ELR (cell line): ENCODE measurements at regions not wholly inside any gene's neighbourhood (a gene's known extent, or its start where the extent isn't known, plus 50 kb on each side); places are given as distances from the start of the nearest gene placed in this dataset.
"Not testable (repeated sequence)": the region's sequence is repeated elsewhere in the genome, so short reads cannot be mapped to it uniquely, and the experiment has no call there.

ENCODE experiments used
- DNase-seq: peaks from one replicate; pipeline ENCODE4 v3.0.0-alpha.2; 2015; ENCODE audit warnings: low read depth

DNA sequence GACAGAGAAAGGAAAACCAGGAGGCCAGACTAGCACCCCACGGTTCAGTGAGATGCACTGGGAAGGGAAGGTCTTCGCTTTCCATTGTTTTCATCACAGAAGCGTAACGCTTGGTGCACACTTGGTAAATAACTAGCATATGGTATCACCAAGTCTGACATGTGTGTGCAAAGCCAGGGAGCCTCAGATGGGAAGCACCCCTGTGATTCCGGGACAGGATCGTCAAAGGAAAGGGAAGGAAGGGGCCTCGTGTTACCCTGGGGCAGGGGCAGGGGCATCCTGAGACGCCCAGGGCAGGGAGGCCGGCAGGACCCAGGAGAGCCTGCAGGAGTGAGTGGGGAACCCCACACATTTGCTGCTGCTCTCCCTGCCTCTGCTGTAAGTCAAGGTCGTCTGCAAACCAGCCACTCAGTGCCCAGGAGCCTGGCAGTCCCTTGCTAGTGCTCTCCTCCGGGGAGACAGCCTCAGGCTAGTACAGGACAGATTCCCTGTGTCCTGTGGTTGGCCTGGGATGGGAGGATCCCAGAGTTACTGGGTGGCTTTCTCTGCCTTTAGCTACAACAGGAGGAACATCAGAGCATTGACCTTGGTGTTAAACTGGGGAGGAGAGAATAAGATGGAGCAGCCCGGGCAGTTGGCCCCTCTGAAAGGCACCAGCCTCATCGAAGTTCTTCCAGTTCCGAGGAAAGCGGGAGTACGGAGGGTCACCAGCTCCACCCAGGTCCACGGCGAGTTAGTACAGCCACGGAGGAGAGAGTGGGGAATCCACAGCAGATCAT is 192.5 kb downstream of the NDUFA10 start:
- DNase-seq, result no peak

DNA sequence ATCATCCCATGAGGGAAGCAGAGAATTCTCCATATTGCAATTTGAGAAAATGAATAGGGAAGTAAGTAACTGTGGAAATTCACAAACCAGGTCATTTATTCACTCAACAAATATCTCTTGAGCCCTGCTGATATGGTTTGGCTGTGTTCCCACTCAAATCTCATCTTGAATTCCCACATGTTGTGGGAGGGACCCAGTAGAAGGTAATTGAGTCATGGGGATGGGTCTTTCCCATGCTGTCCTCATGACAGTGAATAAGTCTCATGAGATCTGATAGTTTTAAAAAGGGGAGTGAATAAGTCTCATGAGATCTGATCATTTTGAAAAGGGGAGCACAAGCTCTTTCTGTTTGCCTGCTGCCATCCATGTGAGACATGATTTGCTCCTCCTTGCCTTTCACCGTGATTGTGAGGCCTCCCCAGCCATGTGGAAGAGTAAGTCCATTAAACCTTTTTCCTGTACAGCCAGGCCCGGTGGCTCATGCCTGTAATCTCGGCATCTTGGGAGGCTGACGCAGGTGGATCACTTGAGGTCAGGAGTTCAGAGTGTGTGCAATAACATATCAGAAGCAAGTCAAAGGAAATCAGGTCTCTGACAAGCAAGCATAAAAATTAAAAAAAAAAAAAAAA is 193.2 kb downstream of the NDUFA10 start:
- no peak for DNase-seq

DNA sequence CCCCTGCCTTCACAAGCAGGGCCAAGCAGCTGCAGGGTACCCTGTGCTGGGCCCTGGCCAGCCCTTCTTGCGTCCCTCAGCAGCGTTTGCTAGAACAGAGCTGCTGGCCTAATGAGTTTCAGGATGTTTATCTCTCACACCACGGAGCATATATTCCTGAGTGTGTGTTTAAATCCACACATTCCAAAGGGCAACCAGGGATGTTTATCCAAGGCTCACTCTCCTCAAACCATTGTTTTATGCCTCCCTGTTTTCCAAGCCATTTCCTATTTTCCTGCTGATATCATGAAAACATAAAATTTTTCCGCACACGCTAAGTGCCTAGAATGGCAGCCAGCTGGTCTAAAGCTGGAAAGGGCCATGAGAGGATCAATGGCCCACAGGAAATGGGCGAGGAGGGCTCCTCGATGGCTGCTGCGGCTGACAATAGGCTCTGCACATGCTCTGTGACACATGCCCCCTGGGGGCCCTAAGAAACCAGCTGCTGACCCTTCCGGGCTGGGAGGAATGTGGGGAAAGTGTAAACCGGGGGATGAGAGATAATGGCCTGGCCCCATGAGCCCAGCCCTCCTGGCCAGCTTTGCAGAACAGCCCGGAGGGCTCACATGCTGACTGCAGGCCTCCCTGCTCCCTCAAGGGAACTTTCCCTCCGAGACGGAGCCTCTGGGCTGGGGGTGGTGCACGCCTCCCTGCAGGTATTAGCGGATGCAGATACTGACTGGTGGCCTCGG is 194.0 kb downstream of the NDUFA10 start:
- no peak for DNase-seq

DNA sequence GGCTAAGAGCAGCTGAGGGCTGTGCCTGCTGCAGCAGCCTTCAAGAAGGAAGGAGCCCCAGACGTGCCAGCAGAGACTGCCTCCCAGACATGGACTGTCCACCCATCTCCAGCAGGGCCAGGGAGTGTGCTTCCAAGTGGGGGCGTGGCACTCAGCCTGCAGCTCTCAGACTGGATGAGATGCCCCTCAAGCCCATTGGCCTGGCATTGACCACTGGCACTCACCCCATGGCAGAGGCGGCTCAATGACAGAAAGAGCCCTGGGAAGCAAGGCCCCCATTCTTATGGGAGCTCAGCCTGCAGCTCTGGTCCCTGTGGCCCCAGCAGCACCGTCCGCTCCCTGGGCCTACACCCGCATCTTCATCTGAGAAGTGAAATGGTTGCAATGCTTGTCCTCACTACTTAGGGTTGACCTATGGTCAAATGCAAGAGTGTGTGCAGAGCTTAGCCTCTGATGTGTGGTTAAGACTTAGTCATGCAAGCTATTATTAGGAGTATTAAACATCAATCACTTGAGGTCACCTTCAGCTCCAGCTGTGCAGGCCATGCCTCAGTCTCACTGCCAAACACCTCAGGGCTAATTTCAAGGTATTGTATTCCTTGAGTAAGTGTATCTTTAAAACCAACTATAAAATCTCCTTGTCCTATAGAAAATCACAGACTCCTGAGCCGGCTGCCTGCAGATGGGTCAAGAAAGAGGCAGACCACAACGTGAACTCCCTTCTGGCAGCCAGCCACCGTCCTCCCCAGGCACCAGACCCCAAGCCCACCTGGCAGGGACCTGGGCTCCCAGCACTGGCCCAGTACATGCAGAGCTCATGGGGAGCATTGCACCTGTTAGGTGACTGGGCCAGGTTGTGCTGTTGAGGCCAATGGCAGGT is 194.8 kb downstream of the NDUFA10 start:
- no peak for DNase-seq

DNA sequence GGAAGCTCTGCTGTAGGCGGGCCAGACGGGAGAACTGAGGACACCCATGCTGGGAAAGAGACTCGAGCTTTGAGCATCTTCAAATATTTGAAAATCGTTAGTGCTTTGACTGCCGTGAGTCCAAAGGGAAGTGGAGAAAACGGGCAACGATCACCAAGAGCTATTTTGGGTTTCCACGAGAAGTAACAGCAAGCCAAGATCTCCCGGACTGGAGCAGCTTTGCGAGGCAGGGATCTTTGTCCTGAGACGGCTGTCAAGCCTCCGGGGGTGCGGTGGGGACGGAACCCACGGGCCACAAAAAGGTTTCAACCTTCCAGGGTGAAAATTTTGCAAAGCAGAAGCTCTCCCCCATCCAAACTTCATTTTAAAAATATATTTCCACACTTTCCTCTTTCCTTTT is 195.8 kb downstream of the NDUFA10 start:
- no peak for DNase-seq

DNA sequence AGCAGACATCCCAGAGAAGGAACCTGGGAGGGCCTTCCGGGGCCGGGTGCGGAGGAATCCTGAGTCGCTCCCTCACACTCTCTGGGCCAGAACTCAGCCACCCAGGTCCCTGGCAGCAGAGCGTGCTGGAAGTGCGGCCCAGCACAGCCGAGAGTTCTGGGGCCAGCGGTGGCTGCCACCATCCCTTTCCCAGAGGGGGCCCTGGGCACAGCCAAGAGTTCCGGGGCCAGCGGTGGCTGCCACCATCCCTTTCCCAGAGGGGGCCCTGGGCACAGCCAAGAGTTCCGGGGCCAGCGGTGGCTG is 196.2 kb downstream of the NDUFA10 start:
- DNase-seq, result not testable (repeated sequence)

DNA sequence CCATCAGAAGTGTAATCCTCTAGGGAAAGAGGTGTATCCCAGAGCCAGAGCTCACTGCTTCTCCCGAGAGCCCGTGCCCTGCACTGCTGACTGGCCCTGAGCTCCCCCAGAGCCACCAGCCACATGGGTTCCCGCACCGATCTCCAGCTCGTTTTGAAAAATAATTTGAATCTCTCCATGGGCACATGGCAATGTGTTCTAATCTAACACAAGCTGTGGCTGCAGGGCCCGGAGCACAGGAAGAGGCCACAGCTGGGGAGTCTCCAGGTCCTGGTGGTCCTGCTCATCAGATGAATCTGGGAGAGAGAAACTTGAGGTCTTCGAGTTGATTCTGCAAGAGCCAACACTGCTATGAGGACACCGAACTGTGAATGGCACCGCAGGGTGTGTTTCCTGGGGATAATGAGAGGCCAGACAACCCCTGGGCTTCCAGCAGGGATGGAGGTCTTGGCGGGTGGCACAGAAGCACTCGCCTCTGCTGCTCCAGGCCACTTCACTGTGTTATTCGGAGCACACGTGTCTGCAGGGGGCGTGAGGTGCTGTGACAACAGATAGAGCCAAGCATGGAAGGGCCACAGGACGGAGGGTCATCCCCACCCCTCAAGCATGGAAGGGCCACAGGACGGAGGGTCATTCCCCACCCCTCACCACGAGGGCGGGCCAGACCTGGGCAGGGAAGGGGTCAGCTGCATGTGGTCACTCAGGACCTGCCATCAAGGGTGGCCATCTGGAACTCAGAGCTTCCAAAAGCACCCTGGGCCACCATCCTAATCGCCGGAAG is 196.8 kb downstream of the NDUFA10 start:
- DNase-seq, result no peak

DNA sequence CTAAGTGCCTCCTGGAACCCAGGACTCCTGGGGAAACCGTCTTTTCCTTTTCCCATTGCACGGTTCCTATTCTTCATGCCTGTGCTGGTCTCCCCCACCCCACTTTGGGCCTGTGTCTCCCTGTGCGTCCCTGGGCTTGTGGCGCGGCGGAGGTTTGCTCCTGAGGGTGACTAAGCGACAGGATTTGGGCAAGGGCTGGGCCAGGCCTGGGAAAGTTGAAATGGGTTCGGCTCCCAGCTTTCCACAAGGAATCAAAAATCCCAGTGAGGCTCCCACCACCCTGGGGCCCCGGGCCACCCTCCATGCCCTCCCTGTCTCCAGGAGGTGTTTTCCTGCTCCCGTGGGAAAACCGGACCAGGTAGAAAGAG is 197.6 kb downstream of the NDUFA10 start:
- no peak for DNase-seq

DNA sequence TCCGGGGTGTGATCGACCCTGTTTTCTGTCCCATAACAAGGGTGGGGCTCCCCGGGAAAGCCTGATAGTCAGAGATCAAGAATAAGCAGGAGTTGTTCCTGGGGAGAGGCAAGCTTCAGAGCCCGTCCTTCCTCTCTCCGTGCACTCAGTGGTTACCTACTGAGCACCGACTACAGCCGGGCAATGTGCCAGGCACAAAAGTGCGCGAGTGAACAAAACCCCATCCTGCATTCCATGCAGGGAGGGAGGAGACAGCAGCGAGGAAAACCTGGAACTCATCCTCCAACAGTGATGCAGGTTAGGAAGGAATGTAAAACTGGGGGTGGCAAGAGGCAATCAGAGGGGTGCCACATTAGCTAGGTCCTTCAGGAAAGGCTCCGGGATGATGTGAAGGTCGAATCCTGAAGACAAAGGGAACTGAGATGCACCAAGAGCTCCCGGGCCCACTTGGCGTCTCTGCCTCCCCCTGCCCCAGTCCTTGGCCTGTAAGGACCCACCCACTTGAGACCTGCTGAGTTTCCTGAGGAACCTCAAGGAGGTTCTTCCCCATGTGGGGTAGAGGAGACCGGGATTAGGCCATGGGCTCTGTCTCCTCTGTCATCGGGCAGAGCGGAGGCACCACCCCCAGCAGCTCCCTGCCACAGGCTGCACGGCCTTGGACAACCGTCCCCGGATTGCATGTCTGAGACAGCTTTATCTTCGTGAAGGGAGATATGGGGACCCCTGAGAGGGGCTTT is 198.2 kb downstream of the NDUFA10 start:
- DNase-seq, result no peak

DNA sequence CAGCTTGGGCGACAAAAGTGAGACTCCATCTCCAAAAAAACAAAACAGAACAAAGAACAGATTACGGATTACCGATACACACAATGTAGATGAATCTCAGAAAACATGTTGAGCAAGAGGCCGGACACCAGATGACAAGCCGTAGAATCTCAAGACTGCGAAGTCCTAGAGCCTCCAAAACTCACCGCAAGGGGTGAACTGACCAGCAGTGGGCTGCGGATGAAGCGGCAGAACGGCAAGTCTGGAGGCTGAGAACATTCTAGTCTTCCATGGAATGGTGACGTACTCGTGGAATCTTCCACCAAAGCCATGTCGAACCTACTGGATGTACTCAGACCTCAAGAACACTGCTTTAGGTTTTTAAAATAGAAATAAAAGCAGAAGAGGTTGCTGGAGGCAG is 198.8 kb downstream of the NDUFA10 start:
- DNase-seq, result no peak

DNA sequence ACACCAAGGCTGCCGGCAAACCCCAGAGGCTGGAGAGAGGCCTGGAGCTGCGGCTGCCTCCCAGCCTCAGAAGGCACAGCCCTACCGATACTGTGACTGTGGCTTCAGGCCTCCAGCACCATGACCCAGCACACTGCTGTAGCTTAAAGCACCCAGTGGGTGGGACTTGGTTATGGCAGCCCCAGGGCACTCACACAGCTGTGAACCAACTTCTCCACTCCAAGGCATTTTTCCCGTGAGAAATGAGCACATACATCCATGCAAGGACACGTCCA is 199.5 kb downstream of the NDUFA10 start:
- no peak for DNase-seq

DNA sequence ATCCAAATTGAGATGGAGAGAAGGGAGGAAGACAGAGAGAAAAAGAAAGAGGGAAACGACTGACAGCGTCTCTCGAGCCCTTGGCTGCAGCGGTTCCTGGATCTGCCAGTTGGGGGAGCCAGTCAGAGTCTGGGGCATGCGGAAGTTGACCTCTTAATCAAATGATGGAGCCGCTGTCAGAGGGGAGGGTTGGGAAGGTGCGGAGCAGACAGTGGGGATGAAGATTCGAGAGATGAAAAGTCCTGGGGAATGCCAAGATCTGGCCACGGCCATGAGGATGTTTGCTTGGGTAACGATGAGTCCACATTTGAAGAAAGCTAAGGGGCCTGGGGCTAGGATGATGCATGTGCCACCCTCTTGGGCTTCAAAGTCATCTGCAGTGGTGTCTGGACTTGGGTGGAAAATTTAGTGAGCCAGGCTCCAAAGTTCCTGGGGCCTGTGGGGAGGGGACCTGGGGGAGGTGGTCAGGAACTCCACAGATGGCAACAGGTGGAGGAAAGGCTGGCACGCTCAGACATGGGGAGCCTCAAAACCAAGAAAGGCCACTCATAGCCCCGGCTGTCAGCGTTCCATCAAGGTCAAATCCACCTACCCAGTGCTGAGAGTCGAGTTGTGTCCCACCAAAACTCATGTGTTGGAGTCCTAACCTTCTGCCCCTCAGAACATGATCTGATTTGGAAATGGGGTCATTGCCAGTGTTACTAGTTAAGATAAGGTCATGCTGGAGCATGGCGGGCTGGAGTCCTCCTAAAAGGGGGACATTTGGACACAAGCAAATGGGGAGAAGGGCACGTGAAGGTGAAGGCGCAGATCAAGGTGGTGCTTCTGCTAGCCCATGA is 200.1 kb downstream of the NDUFA10 start:
- DNase-seq, result no peak

DNA sequence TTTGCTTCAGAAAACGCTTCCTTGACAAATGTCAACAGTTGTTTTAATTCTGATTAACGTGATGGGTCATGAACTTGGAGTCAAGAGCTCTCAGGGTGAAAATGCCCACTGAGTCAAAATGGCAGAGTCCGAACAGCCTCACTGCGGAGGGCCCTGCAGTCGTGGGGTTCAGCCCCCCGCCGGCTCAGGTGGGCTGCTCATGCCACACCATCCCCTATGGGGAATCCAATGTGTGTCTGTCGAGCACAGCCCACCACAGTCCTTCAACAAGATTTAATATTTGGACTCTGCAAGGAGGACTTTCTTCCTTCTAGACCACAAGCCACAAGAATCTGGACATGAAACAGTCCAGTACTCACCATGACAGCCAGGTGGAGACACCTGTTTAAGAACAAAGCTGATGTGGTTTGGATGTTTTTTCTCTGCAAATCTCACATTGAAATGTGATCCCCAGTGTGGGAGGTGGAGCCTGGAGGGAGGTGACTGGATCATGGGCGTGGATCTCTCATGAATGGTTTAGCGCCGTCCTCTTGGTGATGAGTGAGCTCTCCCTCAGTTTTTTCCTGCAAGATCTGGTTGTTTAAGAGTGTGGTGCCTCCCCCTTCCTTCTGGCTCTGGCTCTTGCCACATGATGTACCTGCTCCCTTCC is 201.0 kb downstream of the NDUFA10 start:
- peak; percentile 15 for DNase-seq

DNA sequence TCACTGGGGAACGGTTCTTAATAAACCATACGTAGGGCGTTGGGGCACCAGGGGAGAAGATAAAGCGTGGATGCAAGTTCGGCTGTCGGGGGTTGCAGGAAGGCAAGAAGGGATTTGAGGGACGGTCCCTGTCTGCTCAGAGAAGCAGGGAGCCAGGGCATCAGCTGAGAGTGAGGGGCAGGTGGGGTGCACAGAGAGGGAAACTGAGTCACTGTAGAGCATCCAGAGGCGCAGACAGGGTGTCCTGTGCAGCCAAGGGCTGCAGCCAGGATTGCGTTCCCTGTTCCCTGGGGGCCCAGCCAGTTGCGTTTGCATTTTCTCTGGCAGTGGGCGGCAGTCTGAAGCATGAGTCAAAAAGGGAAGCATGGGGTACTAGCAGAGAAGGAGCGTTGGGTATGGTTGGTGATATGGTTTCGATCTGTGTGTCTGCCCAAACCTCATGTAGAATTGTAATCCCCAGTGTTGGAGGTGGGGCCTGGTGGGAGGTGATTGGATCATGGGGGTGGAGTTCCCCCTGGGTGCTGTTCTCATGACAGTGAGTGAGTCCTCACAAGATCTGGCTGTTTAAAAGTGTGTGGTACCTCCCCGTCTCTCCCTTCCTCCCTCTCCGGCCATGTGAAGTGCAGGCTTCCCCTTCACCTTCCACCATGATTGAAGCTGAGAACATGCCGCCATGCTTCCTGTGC is 202.9 kb downstream of the NDUFA10 start:
- no peak for DNase-seq

DNA sequence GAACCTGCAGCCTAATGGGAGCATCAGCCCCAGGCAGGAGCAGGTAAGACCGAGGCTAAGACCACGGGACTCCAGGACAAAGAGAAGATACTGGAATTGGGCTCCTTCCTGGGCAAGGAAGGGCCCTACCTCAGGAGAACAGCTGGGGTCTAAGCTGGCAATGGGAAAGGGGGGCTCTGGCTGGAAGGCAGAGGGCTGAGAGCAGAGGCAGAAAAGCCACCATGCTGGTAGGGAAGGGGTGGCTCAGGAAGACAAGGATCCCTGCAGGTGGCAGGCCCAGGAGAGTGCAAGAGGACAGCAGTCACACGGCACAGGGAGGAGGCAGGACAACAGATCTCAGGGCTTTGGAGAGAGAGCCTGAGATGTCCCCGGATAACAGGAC is 203.5 kb downstream of the NDUFA10 start:
- no peak for DNase-seq

DNA sequence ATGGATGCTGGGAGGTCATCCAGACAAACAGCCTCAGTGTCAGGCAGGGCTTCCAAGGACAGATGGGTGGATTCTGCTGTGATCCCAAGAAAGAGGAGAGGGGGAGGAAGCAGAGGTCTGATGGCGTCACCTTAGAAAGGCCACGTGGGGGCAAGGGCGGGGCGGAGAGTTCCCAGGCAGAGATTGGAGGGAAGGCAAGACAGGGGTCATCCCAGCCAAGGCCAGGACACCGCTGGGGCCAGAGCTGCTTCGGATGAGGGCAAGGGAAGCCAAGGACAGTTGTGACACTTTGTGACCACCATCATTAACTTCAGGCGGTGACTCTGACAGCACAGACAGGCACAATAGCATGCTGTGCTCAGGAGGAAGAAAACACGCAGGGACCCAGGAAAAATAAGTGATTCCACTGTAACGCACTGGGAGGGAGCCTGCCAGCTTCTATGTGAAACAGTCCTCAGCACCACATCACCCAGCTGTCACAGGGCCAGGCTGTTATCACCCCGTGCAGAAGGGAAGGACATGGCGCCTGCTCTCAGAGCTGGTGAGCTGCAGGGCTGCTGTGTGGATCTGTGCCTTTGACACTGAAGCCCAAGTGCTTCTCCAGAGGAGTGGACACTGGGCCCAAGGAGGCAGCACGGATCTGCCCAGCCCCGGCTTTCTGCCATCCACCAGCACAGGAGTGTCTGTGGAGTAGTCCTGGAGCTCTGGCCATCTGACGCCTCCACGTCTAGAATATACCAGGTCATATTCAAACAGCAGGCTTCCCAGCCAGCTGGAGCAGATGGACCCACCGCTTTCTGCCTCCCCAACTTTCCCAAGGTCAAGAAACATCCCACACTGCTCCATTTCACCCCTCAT is 204.1 kb downstream of the NDUFA10 start:
- no peak for DNase-seq

DNA sequence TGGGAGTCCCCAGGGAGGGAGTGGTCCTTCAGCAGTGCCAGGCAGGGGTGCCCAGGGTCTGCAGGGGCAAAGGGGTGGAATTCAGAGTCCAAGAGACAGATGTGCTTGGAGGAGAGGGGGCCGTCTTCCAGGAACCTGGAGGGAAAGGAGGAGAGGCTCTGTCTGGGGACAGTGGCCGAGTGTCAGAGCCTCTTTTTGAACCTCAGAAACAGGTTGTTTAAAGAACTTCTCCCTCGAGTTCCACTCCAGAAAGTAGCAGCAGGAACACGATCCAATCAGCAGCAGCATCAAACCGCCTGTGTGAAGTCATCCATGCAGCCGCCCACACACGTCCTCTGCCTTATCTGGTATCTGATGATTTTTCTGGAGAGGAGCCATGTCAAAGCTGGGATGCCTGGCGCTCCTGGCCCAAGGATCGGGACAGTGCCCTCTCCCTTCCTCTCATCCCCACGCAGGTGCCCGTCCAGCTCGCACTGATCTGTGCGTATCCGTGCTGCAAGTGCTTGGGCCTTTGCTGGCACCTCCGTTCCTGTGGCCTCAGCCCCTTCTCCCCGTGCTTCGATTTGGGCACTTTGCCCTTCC is 205.1 kb downstream of the NDUFA10 start:
- no peak for DNase-seq
